Osteoblast (primary cell): ENCODE measurements at regions not wholly inside any gene's neighbourhood (a gene's known extent, or its start where the extent isn't known, plus 50 kb on each side); places are given as distances from the start of the nearest gene placed in this dataset.

ENCODE experiments used
- DNase-seq: peaks from one replicate; pipeline ENCODE4 v3.0.0; 2011; ENCODE audit warnings: low spot score, mixed read lengths; ENCODE audit not compliant: insufficient read length; ENCODE audit errors: missing footprints
- H2AFZ ChIP-seq: 2 replicates; pipeline ENCODE4 v1.6.0; 2011; ENCODE audit warnings: mild to moderate bottlenecking, low read length
- H3K27ac ChIP-seq: 2 replicates; pipeline ENCODE4 v1.5.1; 2011; ENCODE audit warnings: mild to moderate bottlenecking, low read depth, low read length, moderate library complexity
- H3K27me3 ChIP-seq: 2 replicates; pipeline ENCODE4 v1.6.0; 2012; ENCODE audit warnings: mild to moderate bottlenecking, control low read depth, inconsistent platforms, low read length, moderate library complexity; ENCODE audit not compliant: insufficient read depth
- H3K36me3 ChIP-seq: 2 replicates; pipeline ENCODE4 v1.5.1; 2011; ENCODE audit warnings: mild to moderate bottlenecking, low read length, control low read depth, moderate library complexity; ENCODE audit not compliant: insufficient read depth
- H3K4me1 ChIP-seq: 2 replicates; pipeline ENCODE4 v1.5.1; 2011; ENCODE audit warnings: mild to moderate bottlenecking, low read length, control low read depth, moderate library complexity; ENCODE audit not compliant: insufficient read depth
- H3K4me2 ChIP-seq: 2 replicates; pipeline ENCODE4 v1.6.0; 2011; ENCODE audit warnings: mild to moderate bottlenecking, low read length; ENCODE audit not compliant: insufficient read depth
- H3K4me3 ChIP-seq: fragments of 200-600 bp; sonication (generic); 3 replicates; pipeline ENCODE4 v1.5.1; 2012; ENCODE audit warnings: mild to moderate bottlenecking, low read length, inconsistent platforms; ENCODE audit not compliant: insufficient read depth
- H3K79me2 ChIP-seq: 2 replicates; pipeline ENCODE4 v1.6.0; 2012; ENCODE audit warnings: mild to moderate bottlenecking, low read length, control low read depth, inconsistent platforms; ENCODE audit not compliant: insufficient read depth
- H3K9me3 ChIP-seq: 2 replicates; pipeline ENCODE4 v1.5.1; 2011; ENCODE audit warnings: low read depth, low read length, control low read depth
- H4K20me1 ChIP-seq: 2 replicates; pipeline ENCODE4 v1.6.0; 2012; ENCODE audit warnings: mild to moderate bottlenecking, low read length, control low read depth; ENCODE audit not compliant: insufficient read depth
- TF ChIP-seq, protein P1 (sequence below): IDR thresholded peaks from 2 replicates; pipeline ENCODE4 v1.5.1; 2011; ENCODE audit warnings: mild to moderate bottlenecking, low read depth, low read length, moderate library complexity; ENCODE audit errors: extremely low read depth

DNA sequence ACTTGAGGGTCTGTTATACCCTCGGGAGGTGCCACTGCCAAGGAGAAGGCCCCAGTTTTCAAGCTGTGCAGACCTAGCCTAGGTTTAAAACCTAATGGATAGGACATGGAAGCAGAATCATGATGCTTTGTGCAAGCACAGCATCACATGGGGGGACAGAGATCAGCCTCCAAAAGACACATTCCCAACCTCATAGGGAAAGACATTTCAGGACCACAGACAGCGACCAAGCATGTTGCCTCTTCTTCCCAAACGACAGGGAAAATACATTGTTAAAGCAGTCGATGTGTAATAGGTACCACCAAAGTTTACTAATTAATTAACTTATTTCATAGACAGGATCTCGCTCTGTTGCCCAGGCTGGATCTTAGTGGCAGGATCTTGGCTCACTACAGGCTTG, 573.9 kb downstream of the TCERG1L start:
- TF ChIP-seq, protein P1, sequence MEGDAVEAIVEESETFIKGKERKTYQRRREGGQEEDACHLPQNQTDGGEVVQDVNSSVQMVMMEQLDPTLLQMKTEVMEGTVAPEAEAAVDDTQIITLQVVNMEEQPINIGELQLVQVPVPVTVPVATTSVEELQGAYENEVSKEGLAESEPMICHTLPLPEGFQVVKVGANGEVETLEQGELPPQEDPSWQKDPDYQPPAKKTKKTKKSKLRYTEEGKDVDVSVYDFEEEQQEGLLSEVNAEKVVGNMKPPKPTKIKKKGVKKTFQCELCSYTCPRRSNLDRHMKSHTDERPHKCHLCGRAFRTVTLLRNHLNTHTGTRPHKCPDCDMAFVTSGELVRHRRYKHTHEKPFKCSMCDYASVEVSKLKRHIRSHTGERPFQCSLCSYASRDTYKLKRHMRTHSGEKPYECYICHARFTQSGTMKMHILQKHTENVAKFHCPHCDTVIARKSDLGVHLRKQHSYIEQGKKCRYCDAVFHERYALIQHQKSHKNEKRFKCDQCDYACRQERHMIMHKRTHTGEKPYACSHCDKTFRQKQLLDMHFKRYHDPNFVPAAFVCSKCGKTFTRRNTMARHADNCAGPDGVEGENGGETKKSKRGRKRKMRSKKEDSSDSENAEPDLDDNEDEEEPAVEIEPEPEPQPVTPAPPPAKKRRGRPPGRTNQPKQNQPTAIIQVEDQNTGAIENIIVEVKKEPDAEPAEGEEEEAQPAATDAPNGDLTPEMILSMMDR: no peak
- no peak overlapping the region for H3K4me3 ChIP-seq
- no peak overlapping the region for H3K27ac ChIP-seq
- H3K4me2 ChIP-seq: no peak overlapping the region
- no peaks in the 10 kb centered on the region for H3K79me2 ChIP-seq
- no peak overlapping the region for H2AFZ ChIP-seq
- no peaks in the 10 kb centered on the region for H3K36me3 ChIP-seq
- no peaks in the 10 kb centered on the region for H3K27me3 ChIP-seq
- DNase-seq: no peak
- H3K9me3 ChIP-seq: no peaks in the 10 kb centered on the region
- no peaks in the 10 kb centered on the region for H4K20me1 ChIP-seq
- H3K4me1 ChIP-seq: no peaks in the 10 kb centered on the region

DNA sequence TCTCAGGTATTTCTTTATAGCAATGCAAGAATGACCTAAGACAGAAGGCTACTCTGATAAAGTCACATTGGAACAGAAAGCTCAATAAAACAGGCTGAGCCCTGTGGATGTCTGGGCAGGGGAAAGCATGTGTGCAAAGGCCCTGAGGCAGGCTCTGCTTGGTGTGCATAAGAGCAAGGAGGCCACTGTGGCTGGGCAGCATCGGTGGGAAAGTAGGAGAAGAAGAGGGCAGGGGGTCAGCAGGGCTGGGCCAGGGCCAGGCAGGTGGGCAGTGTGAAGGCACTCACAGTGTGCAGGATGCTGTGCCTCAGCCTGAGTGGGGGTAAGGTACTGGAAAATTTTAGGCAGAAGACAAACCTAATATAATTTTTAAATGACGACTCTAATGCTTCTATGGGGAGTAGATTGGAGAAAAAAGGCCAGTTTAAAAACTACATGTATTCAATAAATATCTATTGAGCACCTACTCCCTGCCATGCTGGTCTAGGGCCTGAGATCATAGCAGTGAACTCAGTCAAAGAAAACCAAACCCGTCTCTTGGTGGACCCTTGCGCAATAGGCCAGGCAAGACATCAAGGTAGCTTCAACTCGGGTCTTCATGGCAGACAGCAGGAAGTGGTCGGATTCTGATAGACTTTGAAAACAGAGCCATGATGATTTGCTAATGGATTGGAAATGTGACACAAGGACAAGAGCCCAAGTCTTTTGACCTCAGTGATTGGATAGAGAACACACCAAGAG, 572.3 kb downstream of the TCERG1L start:
- H4K20me1 ChIP-seq: no peaks in the 10 kb centered on the region
- H3K4me3 ChIP-seq: no peak overlapping the region
- no peak overlapping the region for H2AFZ ChIP-seq
- TF ChIP-seq, protein P1: no peak
- H3K79me2 ChIP-seq: no peaks in the 10 kb centered on the region
- H3K27me3 ChIP-seq: no peaks in the 10 kb centered on the region
- H3K4me1 ChIP-seq: no peaks in the 10 kb centered on the region
- H3K4me2 ChIP-seq: no peak overlapping the region
- no peak overlapping the region for H3K27ac ChIP-seq
- no peaks in the 10 kb centered on the region for H3K36me3 ChIP-seq
- DNase-seq: no peak
- H3K9me3 ChIP-seq: no peaks in the 10 kb centered on the region

DNA sequence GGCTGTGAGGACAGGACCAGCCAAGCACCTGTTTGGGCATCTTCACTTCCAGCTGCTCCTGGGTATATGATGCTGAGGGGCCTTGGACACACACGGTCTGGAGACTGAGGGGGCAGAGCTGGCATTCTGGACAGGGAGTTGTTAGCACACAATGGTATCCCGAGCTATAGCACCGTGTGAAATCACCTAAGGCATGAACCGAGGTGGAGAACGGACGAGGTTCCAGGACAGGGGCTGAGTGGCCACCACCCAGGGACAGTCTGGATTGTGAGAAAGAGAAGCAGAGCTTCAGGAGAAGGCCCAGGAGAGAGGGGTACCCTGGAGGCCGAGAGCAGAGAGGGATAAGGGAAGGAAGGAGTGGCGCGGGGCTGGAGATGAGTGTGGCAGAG, 571.8 kb downstream of the TCERG1L start:
- no peaks in the 10 kb centered on the region for H3K27me3 ChIP-seq
- H3K27ac ChIP-seq: no peak overlapping the region
- H3K36me3 ChIP-seq: no peaks in the 10 kb centered on the region
- H4K20me1 ChIP-seq: no peaks in the 10 kb centered on the region
- no peaks in the 10 kb centered on the region for H3K4me1 ChIP-seq
- no peaks in the 10 kb centered on the region for H3K79me2 ChIP-seq
- no peaks in the 10 kb centered on the region for H3K9me3 ChIP-seq
- no peak for DNase-seq
- no peak overlapping the region for H2AFZ ChIP-seq
- TF ChIP-seq, protein P1: no peak
- H3K4me2 ChIP-seq: no peak overlapping the region
- no peak overlapping the region for H3K4me3 ChIP-seq

DNA sequence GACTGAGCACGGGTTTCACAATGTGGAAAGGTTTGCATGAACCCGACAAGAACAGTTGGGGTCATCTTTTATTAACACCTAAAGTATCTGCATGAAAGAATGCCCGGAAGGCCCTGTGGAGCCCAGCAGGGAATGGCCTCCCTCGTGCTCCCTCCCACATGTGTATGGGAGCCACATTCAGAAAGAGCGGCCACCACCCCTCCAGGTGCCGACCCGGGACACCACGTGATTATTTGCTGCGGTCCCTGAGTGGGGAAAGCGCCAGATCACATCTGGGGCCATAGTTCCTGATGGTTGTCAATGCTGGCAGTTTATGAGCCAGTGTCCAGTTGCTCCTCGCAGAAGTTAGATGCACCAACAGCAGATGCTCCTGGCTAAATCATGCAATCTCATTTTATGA, 571.4 kb downstream of the TCERG1L start:
- H3K36me3 ChIP-seq: no peaks in the 10 kb centered on the region
- no peak overlapping the region for H3K4me2 ChIP-seq
- no peaks in the 10 kb centered on the region for H3K79me2 ChIP-seq
- no peaks in the 10 kb centered on the region for H4K20me1 ChIP-seq
- TF ChIP-seq, protein P1: no peak
- no peak overlapping the region for H2AFZ ChIP-seq
- no peaks in the 10 kb centered on the region for H3K4me1 ChIP-seq
- no peak overlapping the region for H3K4me3 ChIP-seq
- H3K9me3 ChIP-seq: no peaks in the 10 kb centered on the region
- H3K27ac ChIP-seq: no peak overlapping the region
- no peaks in the 10 kb centered on the region for H3K27me3 ChIP-seq
- no peak for DNase-seq
